H1 (cell line): ENCODE measurements at regions not wholly inside any gene's neighbourhood (a gene's known extent, or its start where the extent isn't known, plus 50 kb on each side); places are given as distances from the start of the nearest gene placed in this dataset.

ENCODE experiments used
- CTCF ChIA-PET: fragments of 300-600 bp; sonication (Branson Sonifier 250); formaldehyde crosslinking; loops from one replicate; lab custom pipeline; 2021; ENCODE audit not compliant: partially characterized antibody; lab: Charles Lee
- POLR2A ChIA-PET: fragments of 300-600 bp; sonication (Branson Sonifier 250); formaldehyde crosslinking; loops from one replicate; lab custom pipeline; 2021; ENCODE audit warnings: inconsistent platforms; ENCODE audit not compliant: partially characterized antibody; lab: Charles Lee
- DNase-seq, 2 experiments: peaks; one replicate each; pipeline versions ENCODE4 v3.0.0 to v3.0.0-alpha.2; 2010 to 2022; ENCODE audit warnings: low spot score in 2 of 2, low read depth in 1 of 2, mixed read lengths in 1 of 2
- FAIRE-seq: peaks from 2 replicates; lab custom pipeline; 2011; peaks lifted over from hg19 to GRCh38; lab: Jason Lieb, UNC
- H2AFZ ChIP-seq: 2 replicates; pipeline ENCODE4 v1.8.1; 2012; ENCODE audit warnings: low read length, inconsistent platforms
- H2AK5ac ChIP-seq: 2 replicates; pipeline ENCODE4 v1.6.1; 2013; ENCODE audit warnings: low read depth, low read length
- H2BK120ac ChIP-seq: replicated peaks from 2 replicates; pipeline ENCODE3; 2013; ENCODE audit warnings: low read depth, low read length, inconsistent platforms
- H2BK12ac ChIP-seq: 2 replicates; pipeline ENCODE4 v1.6.1; 2013; ENCODE audit warnings: low read depth, low read length
- H2BK15ac ChIP-seq: 2 replicates; pipeline ENCODE4 v1.6.1; 2013; ENCODE audit warnings: low read length
- H2BK20ac ChIP-seq: 2 replicates; pipeline ENCODE4 v1.6.1; 2013; ENCODE audit warnings: low read length
- H2BK5ac ChIP-seq: 2 replicates; pipeline ENCODE4 v1.6.1; 2013; ENCODE audit warnings: low read depth, low read length
- H3K14ac ChIP-seq: 2 replicates; pipeline ENCODE4 v1.6.1; 2013; ENCODE audit warnings: inconsistent platforms; ENCODE audit not compliant: insufficient read length
- H3K18ac ChIP-seq: 2 replicates; pipeline ENCODE4 v1.6.1; 2013; ENCODE audit warnings: low read length; ENCODE audit errors: extremely low read depth
- H3K23ac ChIP-seq: 2 replicates; pipeline ENCODE4 v1.6.1; 2013; ENCODE audit warnings: inconsistent platforms; ENCODE audit not compliant: insufficient read length
- H3K23me2 ChIP-seq: 2 replicates; pipeline ENCODE4 v1.6.1; 2013; ENCODE audit warnings: low read depth, low read length
- H3K27ac ChIP-seq: 2 replicates; pipeline ENCODE4 v1.6.1; 2011; ENCODE audit warnings: low read depth, low read length, inconsistent platforms
- H3K27me3 ChIP-seq, 4 experiments: replicated peaks in 1 of 4; 1 replicate in 1 of 4; 2 replicates in 3 of 4; pipeline versions ENCODE4 v1.6.1 to v1.8.1; 2011 to 2013; ENCODE audit warnings: low read length in 3 of 4, mild to moderate bottlenecking in 3 of 4, inconsistent platforms in 2 of 4, mixed read lengths in 2 of 4, moderate library complexity in 1 of 4; ENCODE audit not compliant: control insufficient read depth in 3 of 4, insufficient read depth in 3 of 4; ENCODE audit errors: extremely low read depth in 1 of 4
- H3K36me3 ChIP-seq, 4 experiments: 2 replicates each; pipeline versions ENCODE4 v1.6.1 to v1.8.1; 2011 to 2013; ENCODE audit warnings: mild to moderate bottlenecking in 4 of 4, low read length in 3 of 4, moderate library complexity in 2 of 4, control low read depth in 1 of 4, inconsistent platforms in 1 of 4; ENCODE audit not compliant: insufficient read depth in 4 of 4, control insufficient read depth in 2 of 4
- H3K4ac ChIP-seq: replicated peaks from 2 replicates; pipeline ENCODE3; 2013; ENCODE audit warnings: low read length, low read depth, mixed read lengths, inconsistent platforms; ENCODE audit not compliant: insufficient read length
- H3K4me1 ChIP-seq, 4 experiments: replicated peaks in 1 of 4; 1 replicate in 1 of 4; 2 replicates in 3 of 4; pipeline versions ENCODE4 v1.6.1 to v1.8.1; 2011 to 2013; ENCODE audit warnings: low read length in 3 of 4, inconsistent platforms in 2 of 4, mixed read lengths in 1 of 4; ENCODE audit not compliant: insufficient read depth in 4 of 4, control insufficient read depth in 3 of 4
- H3K4me2 ChIP-seq, 2 experiments: 2 replicates each; pipeline versions ENCODE4 v1.6.1 to v1.8.1; 2011 to 2013; ENCODE audit warnings: low read depth in 2 of 2, low read length in 2 of 2, control low read depth in 1 of 2, inconsistent platforms in 1 of 2, mild to moderate bottlenecking in 1 of 2; ENCODE audit not compliant: insufficient read depth in 1 of 2
- H3K4me3 ChIP-seq, 4 experiments: fragments of 200-600, 300-600 bp in 1 of 4; sonication (generic), shearing (Covaris generic), sonication (Bioruptor Twin) in 1 of 4; 2 replicates each; pipeline versions ENCODE4 v1.5.1 to v1.8.1; 2011 to 2016; ENCODE audit warnings: low read length in 4 of 4, low read depth in 3 of 4, control low read depth in 2 of 4, inconsistent platforms in 2 of 4, mild to moderate bottlenecking in 2 of 4, mixed read lengths in 1 of 4, moderate library complexity in 1 of 4; ENCODE audit not compliant: insufficient read depth in 2 of 4; ENCODE audit errors: extremely low read depth in 1 of 4
- H3K56ac ChIP-seq: replicated peaks from 2 replicates; pipeline ENCODE3; 2013; ENCODE audit warnings: low read depth, mild to moderate bottlenecking, mixed read lengths, low read length, inconsistent platforms; ENCODE audit not compliant: insufficient read length
- H3K79me1 ChIP-seq: 2 replicates; pipeline ENCODE4 v1.6.1; 2013; ENCODE audit warnings: low read depth, low read length, control low read depth
- H3K79me2 ChIP-seq, 2 experiments: 2 replicates each; pipeline versions ENCODE4 v1.6.1 to v1.8.1; 2012 to 2013; ENCODE audit warnings: low read length in 2 of 2, mild to moderate bottlenecking in 2 of 2, inconsistent platforms in 1 of 2; ENCODE audit not compliant: insufficient read depth in 2 of 2, control insufficient read depth in 1 of 2
- H3K9ac ChIP-seq, 4 experiments: replicated peaks in 1 of 4; 1 replicate in 1 of 4; 2 replicates in 3 of 4; pipeline versions ENCODE4 v1.6.1 to v1.8.1; 2011 to 2013; ENCODE audit warnings: low read depth in 3 of 4, low read length in 3 of 4, control low read depth in 2 of 4, mild to moderate bottlenecking in 2 of 4, moderate library complexity in 2 of 4, inconsistent platforms in 1 of 4; ENCODE audit errors: extremely low read depth in 1 of 4
- H3K9me3 ChIP-seq, 2 experiments: 2 replicates each; pipeline versions ENCODE4 v1.6.1 to v1.8.1; 2012 to 2013; ENCODE audit warnings: mild to moderate bottlenecking in 2 of 2, moderate library complexity in 2 of 2, control low read depth in 1 of 2, inconsistent platforms in 1 of 2, low read depth in 1 of 2, low read length in 1 of 2, mixed read lengths in 1 of 2; ENCODE audit not compliant: insufficient read depth in 2 of 2
- H4K20me1 ChIP-seq, 2 experiments: replicated peaks in 1 of 2; 2 replicates each; pipeline versions ENCODE3 to v1.8.1; 2011 to 2013; ENCODE audit warnings: inconsistent platforms in 2 of 2, low read length in 2 of 2, mild to moderate bottlenecking in 1 of 2; ENCODE audit not compliant: insufficient read depth in 2 of 2, control insufficient read depth in 1 of 2
- H4K5ac ChIP-seq: 2 replicates; pipeline ENCODE4 v1.6.1; 2013; ENCODE audit warnings: low read length, low read depth, mixed read lengths, inconsistent platforms; ENCODE audit not compliant: insufficient read length
- H4K8ac ChIP-seq: 2 replicates; pipeline ENCODE4 v1.8.0; 2013; ENCODE audit warnings: mild to moderate bottlenecking, moderate library complexity, low read length, inconsistent platforms; ENCODE audit not compliant: insufficient read depth; ENCODE audit errors: extremely low read depth
- H4K91ac ChIP-seq: replicated peaks from 2 replicates; pipeline ENCODE3; 2013; ENCODE audit warnings: low read length, mixed read lengths, inconsistent platforms; ENCODE audit not compliant: insufficient read length
- CEBPB ChIP-seq: IDR thresholded peaks from 2 replicates; pipeline ENCODE4 v1.6.1; 2012; ENCODE audit warnings: low read depth, low read length
- CHD2 ChIP-seq: IDR thresholded peaks from 2 replicates; pipeline ENCODE4 v1.6.1; 2012; ENCODE audit warnings: low read length, improper control_type of control experiment
- E2F6 ChIP-seq: IDR thresholded peaks from 2 replicates; pipeline ENCODE4 v1.6.1; 2012; ENCODE audit warnings: inconsistent platforms
- POLR2AphosphoS5 ChIP-seq: IDR thresholded peaks from 2 replicates; pipeline ENCODE4 v1.6.1; 2011; ENCODE audit warnings: low read depth, low read length
- RAD21 ChIP-seq, 2 experiments: IDR thresholded peaks in 1 of 2; conservative IDR thresholded peaks in 1 of 2; 2 replicates each; pipeline ENCODE4 v1.6.1; 2011; ENCODE audit warnings: low read depth in 2 of 2, low read length in 2 of 2, improper control_type of control experiment in 1 of 2, inconsistent platforms in 1 of 2, mild to moderate bottlenecking in 1 of 2, moderate library complexity in 1 of 2
- RNF2 ChIP-seq: fragments of 200-900, 300-1000 bp; sonication (generic); IDR thresholded peaks from 2 replicates; pipeline ENCODE4 v1.7.1; 2016; ENCODE audit warnings: borderline replicate concordance, low read depth, mild to moderate bottlenecking, antibody characterized with exemption, low read length; ENCODE audit not compliant: poor library complexity, severe bottlenecking; ENCODE audit errors: missing control alignments
- TBP ChIP-seq: IDR thresholded peaks from 2 replicates; pipeline ENCODE4 v1.6.1; 2011; ENCODE audit warnings: low read depth, low read length, improper control_type of control experiment
- YY1 ChIP-seq: IDR thresholded peaks from 2 replicates; pipeline ENCODE4 v1.6.1; 2011; ENCODE audit warnings: low read depth, mild to moderate bottlenecking, low read length
- WGBS, 2 experiments: shearing (Covaris generic) in 1 of 2; methylation state at CpG; one replicate each; pipeline versions ENCODE4 v1.1.6 to v1.1.7; 2013 to 2015; ENCODE audit warnings: low lambda C conversion rate in 2 of 2, mixed read lengths in 2 of 2, inconsistent platforms in 1 of 2, low coverage in 1 of 2, missing lambda C conversion rate in 1 of 2; ENCODE audit not compliant: insufficient replicate concordance in 2 of 2, insufficient coverage in 1 of 2, insufficient read length in 1 of 2; ENCODE audit errors: extremely low coverage in 1 of 2, missing lambda C conversion rate in 1 of 2; 5-methylcytosine and 5-hydroxymethylcytosine counted together

- H3K79me1 ChIP-seq, result no peaks in the 10 kb centered on the region
- no peak overlapping the region for H3K18ac ChIP-seq
- no peak overlapping the region for H3K9ac ChIP-seq
- no peak overlapping the region for H3K4me3 ChIP-seq
- DNase-seq, result no peak
- peaks cover 0 to 7% (median 2%) of the 10 kb centered on the region in 4 experiments; a peak in 3 of 7 replicates for H3K4me1 ChIP-seq
- peaks cover 22 to 23% of the 10 kb centered on the region in 2 experiments for H3K9me3 ChIP-seq
- no peak overlapping the region for H2BK12ac ChIP-seq
- H2BK5ac ChIP-seq, result no peak overlapping the region
- H2BK15ac ChIP-seq, result no peak overlapping the region
- WGBS, 2 experiments, result 85% methylated on average over 1 of the region's 1 CpG; no CpG with 5 or more reads in 1 of the 2 experiments
- ChIA-PET POLR2A (no interaction called here), CTCF (no interaction called here)
- H2BK120ac ChIP-seq, result no peak overlapping the region
- H3K36me3 ChIP-seq, result no peaks in the 10 kb centered on the region
- H4K20me1 ChIP-seq, result no peaks in the 10 kb centered on the region
- no peak overlapping the region for H3K27ac ChIP-seq
- TF ChIP-seq RNF2, result no peak
- no peak for TF ChIP-seq POLR2AphosphoS5
- no peak for TF ChIP-seq TBP
- no peak for TF ChIP-seq RAD21 (IDR thresholded peaks at IDR 0.05 in 1 of 2, conservative IDR thresholded peaks at IDR 0.05 in 1 of 2; ENCODE audit: low read depth in 2 of 2, low read length in 2 of 2)
- no peak for TF ChIP-seq CHD2
- no peak for TF ChIP-seq CEBPB
- TF ChIP-seq E2F6, result no peak
- TF ChIP-seq YY1, result no peak
- no peak overlapping the region for H3K23ac ChIP-seq
- no peak overlapping the region for H2AFZ ChIP-seq
- no peak overlapping the region for H2BK20ac ChIP-seq
- FAIRE-seq, result no peak
- no peaks in the 10 kb centered on the region for H3K79me2 ChIP-seq
- H3K27me3 ChIP-seq, result no peaks in the 10 kb centered on the region
- H3K4me2 ChIP-seq, result no peak overlapping the region
- no peak overlapping the region for H3K56ac ChIP-seq
- H3K4ac ChIP-seq, result no peak overlapping the region
- no peak overlapping the region for H3K14ac ChIP-seq
- no peak overlapping the region for H2AK5ac ChIP-seq
- H4K8ac ChIP-seq, result no peak overlapping the region
- H3K23me2 ChIP-seq, result no peaks in the 10 kb centered on the region
- no peak overlapping the region for H4K5ac ChIP-seq
- no peak overlapping the region for H4K91ac ChIP-seq
Observed at GRCh38 chr20:16917636-16918035, 169.5 kb downstream of the OTOR start.
